Trophoblast cell (in vitro differentiated cells and primary cell): ENCODE measurements at regions not wholly inside any gene's neighbourhood (a gene's known extent, or its start where the extent isn't known, plus 50 kb on each side); places are given as distances from the start of the nearest gene placed in this dataset.

ENCODE experiments used
- DNase-seq, 2 donors: peaks; one replicate each; pipeline ENCODE4 v3.0.0-alpha.2; 2016
- H2AFZ ChIP-seq: 2 replicates; pipeline ENCODE4 v1.6.1; 2013; ENCODE audit warnings: low read length, moderate library complexity, mild to moderate bottlenecking; ENCODE audit not compliant: insufficient read depth, poor library complexity
- H2AK5ac ChIP-seq: 2 replicates; pipeline ENCODE4 v1.6.1; 2013; ENCODE audit warnings: mild to moderate bottlenecking, low read length
- H2BK120ac ChIP-seq: 2 replicates; pipeline ENCODE4 v1.6.1; 2013; ENCODE audit warnings: low read length, mild to moderate bottlenecking, moderate library complexity; ENCODE audit not compliant: insufficient read depth, poor library complexity
- H2BK12ac ChIP-seq: 2 replicates; pipeline ENCODE4 v1.6.1; 2013; ENCODE audit warnings: mild to moderate bottlenecking, low read length, moderate library complexity
- H2BK5ac ChIP-seq: 2 replicates; pipeline ENCODE4 v1.6.1; 2013; ENCODE audit warnings: low read length, low read depth, moderate library complexity, mild to moderate bottlenecking; ENCODE audit not compliant: poor library complexity
- H3K14ac ChIP-seq: 2 replicates; pipeline ENCODE4 v1.6.1; 2013; ENCODE audit warnings: mild to moderate bottlenecking, low read length
- H3K18ac ChIP-seq: 2 replicates; pipeline ENCODE4 v1.6.1; 2013; ENCODE audit warnings: mild to moderate bottlenecking, low read length
- H3K23ac ChIP-seq: 2 replicates; pipeline ENCODE4 v1.6.1; 2013; ENCODE audit warnings: low read length
- H3K27ac ChIP-seq: 2 replicates; pipeline ENCODE4 v1.5.1; 2013; ENCODE audit warnings: low read depth, mild to moderate bottlenecking, inconsistent platforms, low read length, moderate library complexity
- H3K27me3 ChIP-seq: 2 replicates; pipeline ENCODE4 v1.6.1; 2013; ENCODE audit warnings: inconsistent platforms, mild to moderate bottlenecking, low read length, moderate library complexity; ENCODE audit not compliant: insufficient read depth
- H3K36me3 ChIP-seq, 2 experiments: 1 replicate in 1 of 2; 2 replicates in 1 of 2; pipeline ENCODE4 v1.6.1; 2013; ENCODE audit warnings: low read length in 2 of 2, mild to moderate bottlenecking in 2 of 2, moderate library complexity in 1 of 2; ENCODE audit not compliant: insufficient read depth in 2 of 2, control insufficient read depth in 1 of 2
- H3K4ac ChIP-seq: 2 replicates; pipeline ENCODE4 v1.6.1; 2013; ENCODE audit warnings: low read depth, mild to moderate bottlenecking, low read length, moderate library complexity
- H3K4me1 ChIP-seq, 2 experiments: 1 replicate in 1 of 2; 2 replicates in 1 of 2; pipeline ENCODE4 v1.6.1; 2013; ENCODE audit warnings: low read length in 2 of 2, mild to moderate bottlenecking in 2 of 2, moderate library complexity in 1 of 2; ENCODE audit not compliant: insufficient read depth in 2 of 2, control insufficient read depth in 1 of 2
- H3K4me2 ChIP-seq: 2 replicates; pipeline ENCODE4 v1.6.1; 2013; ENCODE audit warnings: inconsistent platforms, mild to moderate bottlenecking, low read length, moderate library complexity
- H3K4me3 ChIP-seq: 2 replicates; pipeline ENCODE4 v1.5.1; 2013; ENCODE audit warnings: mild to moderate bottlenecking, low read depth, low read length, inconsistent platforms
- H3K79me1 ChIP-seq: one replicate; pipeline ENCODE4 v1.6.1; 2013; ENCODE audit warnings: low read length
- H3K79me2 ChIP-seq: 2 replicates; pipeline ENCODE4 v1.6.1; 2013; ENCODE audit warnings: low read length, mild to moderate bottlenecking; ENCODE audit not compliant: control insufficient read depth, insufficient read depth, poor library complexity
- H3K9ac ChIP-seq: 2 replicates; pipeline ENCODE4 v1.6.1; 2013; ENCODE audit warnings: mild to moderate bottlenecking, low read length
- H3K9me3 ChIP-seq: 2 replicates; pipeline ENCODE4 v1.6.1; 2013; ENCODE audit warnings: low read depth, mild to moderate bottlenecking, control low read depth, inconsistent platforms, low read length; ENCODE audit not compliant: insufficient read depth
- H4K12ac ChIP-seq: 2 replicates; pipeline ENCODE4 v1.6.1; 2013; ENCODE audit warnings: low read depth, mild to moderate bottlenecking, low read length, moderate library complexity
- H4K8ac ChIP-seq: 2 replicates; pipeline ENCODE4 v1.6.1; 2013; ENCODE audit warnings: low read depth, mild to moderate bottlenecking, low read length, moderate library complexity
- H4K91ac ChIP-seq: one replicate; pipeline ENCODE4 v1.6.1; 2013; ENCODE audit warnings: low read depth, mild to moderate bottlenecking, low read length, moderate library complexity
- WGBS: extraction: QIAGEN DNeasy Blood & Tissue Kit; methylation state at CpG from one replicate; pipeline ENCODE4 v1.1.7; 2013; ENCODE audit warnings: missing lambda C conversion rate; ENCODE audit not compliant: insufficient read length, insufficient coverage; ENCODE audit errors: extremely low coverage; 5-methylcytosine and 5-hydroxymethylcytosine counted together

DNA sequence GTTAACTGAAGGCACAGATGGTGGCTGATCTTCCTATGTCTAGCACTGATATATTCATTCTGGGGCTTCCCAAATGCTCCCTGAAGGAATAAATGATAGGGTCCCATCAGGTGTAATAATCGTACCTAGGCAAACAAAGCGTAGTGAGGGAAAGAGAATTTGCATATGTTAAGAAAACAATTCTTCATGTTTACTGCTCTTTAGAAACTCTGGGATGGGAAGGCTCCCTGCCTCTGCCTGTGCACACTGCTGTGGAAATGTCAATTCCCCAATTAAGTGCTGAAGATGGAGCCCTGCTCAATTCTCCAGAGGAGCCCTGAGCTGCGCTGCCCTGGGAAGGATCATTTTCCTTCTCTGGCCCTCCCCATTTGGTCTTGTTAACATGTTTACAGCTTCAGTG is 380.9 kb upstream of the ADARB2 start:
- no peak overlapping the region for H3K4me3 ChIP-seq
- H3K79me2 ChIP-seq, result no peaks in the 10 kb centered on the region
- no peak overlapping the region for H4K8ac ChIP-seq
- no peaks in the 10 kb centered on the region for H3K36me3 ChIP-seq
- no peak overlapping the region for H3K23ac ChIP-seq
- H3K18ac ChIP-seq, result no peak overlapping the region
- no peak overlapping the region for H2AK5ac ChIP-seq
- no peak overlapping the region for H3K4ac ChIP-seq
- WGBS, result no CpG with 5 or more reads among the region's 3 CpGs
- H3K79me1 ChIP-seq, result no peaks in the 10 kb centered on the region
- no peak overlapping the region for H3K14ac ChIP-seq
- H3K27ac ChIP-seq, result no peak overlapping the region
- H2BK12ac ChIP-seq, result no peak overlapping the region
- no peak overlapping the region for H2BK120ac ChIP-seq
- H2AFZ ChIP-seq, result no peak overlapping the region
- no peaks in the 10 kb centered on the region for H3K27me3 ChIP-seq
- H4K12ac ChIP-seq, result no peak overlapping the region
- H3K9ac ChIP-seq, result no peak overlapping the region
- no peak overlapping the region for H3K4me2 ChIP-seq
- no peak for DNase-seq
- H3K4me1 ChIP-seq, result peaks cover 3 to 8% of the 10 kb centered on the region in 2 experiments
- H2BK5ac ChIP-seq, result no peak overlapping the region
- peaks cover 7% of the 10 kb centered on the region for H3K9me3 ChIP-seq
- no peak overlapping the region for H4K91ac ChIP-seq

DNA sequence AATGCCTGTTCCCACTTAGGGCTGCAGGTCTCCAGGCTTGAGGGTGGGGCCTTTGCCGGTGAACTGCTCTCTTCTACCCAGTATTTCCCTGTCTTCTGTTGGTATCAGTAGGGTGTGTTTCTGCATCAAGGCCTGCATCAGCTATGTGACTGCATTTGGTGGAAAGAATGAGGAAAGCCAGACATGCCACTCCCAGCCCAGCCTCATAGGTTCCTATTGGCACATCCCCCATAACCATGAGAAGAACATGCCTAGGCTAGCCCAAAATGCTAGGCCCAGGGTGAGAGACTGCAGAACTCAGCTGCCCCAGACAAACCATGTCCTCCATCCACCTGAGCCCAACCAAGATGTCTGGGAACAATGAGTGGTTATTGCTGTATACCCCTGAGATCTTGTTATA is 380.3 kb upstream of the ADARB2 start:
- Histone ChIP-seq H3K18ac (no peak overlapping the region), H3K4ac (no peak overlapping the region), H2BK5ac (no peak overlapping the region), H4K91ac (no peak overlapping the region), H3K36me3 (no peaks in the 10 kb centered on the region), H3K9me3 (peaks cover 7% of the 10 kb centered on the region), H3K4me3 (no peak overlapping the region), H3K79me2 (no peaks in the 10 kb centered on the region), H2BK12ac (no peak overlapping the region), H3K79me1 (no peaks in the 10 kb centered on the region), H3K4me2 (no peak overlapping the region), H2BK120ac (no peak overlapping the region), H3K9ac (no peak overlapping the region), H4K8ac (no peak overlapping the region), H2AK5ac (no peak overlapping the region), H3K27ac (no peak overlapping the region), H2AFZ (no peak overlapping the region), H3K14ac (no peak overlapping the region), H4K12ac (no peak overlapping the region), H3K27me3 (no peaks in the 10 kb centered on the region), H3K23ac (no peak overlapping the region), H3K4me1 (peaks cover 3 to 8% of the 10 kb centered on the region in 2 experiments)
- WGBS, result no CpG with 5 or more reads among the region's 1 CpG
- no peak for DNase-seq

DNA sequence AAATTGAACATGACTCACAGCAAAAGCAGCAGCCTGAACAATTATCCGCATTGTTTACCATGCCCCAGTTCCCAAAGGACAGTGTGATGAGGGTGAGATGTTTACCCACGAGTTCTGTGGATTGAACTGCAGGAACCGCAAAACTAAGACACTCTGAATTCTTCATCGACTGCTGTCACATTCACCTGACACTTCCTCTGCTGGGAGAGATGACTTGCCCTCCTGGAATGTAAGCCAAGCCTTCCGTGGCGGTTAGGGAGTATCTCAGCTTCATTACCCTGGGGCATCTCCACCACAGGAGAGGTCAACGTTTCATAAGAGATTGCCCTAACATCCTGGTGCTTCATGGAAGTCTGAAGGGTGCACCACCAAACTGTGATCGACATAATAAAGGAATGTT is 374.6 kb upstream of the ADARB2 start:
- no peak overlapping the region for H3K27ac ChIP-seq
- no peak overlapping the region for H3K18ac ChIP-seq
- H2BK12ac ChIP-seq, result no peak overlapping the region
- H3K23ac ChIP-seq, result no peak overlapping the region
- no peaks in the 10 kb centered on the region for H3K36me3 ChIP-seq
- H3K79me2 ChIP-seq, result no peaks in the 10 kb centered on the region
- H3K27me3 ChIP-seq, result no peaks in the 10 kb centered on the region
- WGBS, result no CpG with 5 or more reads among the region's 8 CpGs
- H3K9me3 ChIP-seq, result peaks cover 3% of the 10 kb centered on the region
- H2AFZ ChIP-seq, result no peak overlapping the region
- H4K12ac ChIP-seq, result no peak overlapping the region
- DNase-seq, result no peak
- no peak overlapping the region for H3K4me3 ChIP-seq
- no peak overlapping the region for H2BK120ac ChIP-seq
- H3K14ac ChIP-seq, result no peak overlapping the region
- peaks cover 0 to 2% of the 10 kb centered on the region in 2 experiments for H3K4me1 ChIP-seq
- H3K4ac ChIP-seq, result no peak overlapping the region
- H2BK5ac ChIP-seq, result no peak overlapping the region
- H3K79me1 ChIP-seq, result peaks cover 2% of the 10 kb centered on the region
- no peak overlapping the region for H3K4me2 ChIP-seq
- H2AK5ac ChIP-seq, result no peak overlapping the region
- H4K8ac ChIP-seq, result no peak overlapping the region
- H3K9ac ChIP-seq, result no peak overlapping the region
- no peak overlapping the region for H4K91ac ChIP-seq

DNA sequence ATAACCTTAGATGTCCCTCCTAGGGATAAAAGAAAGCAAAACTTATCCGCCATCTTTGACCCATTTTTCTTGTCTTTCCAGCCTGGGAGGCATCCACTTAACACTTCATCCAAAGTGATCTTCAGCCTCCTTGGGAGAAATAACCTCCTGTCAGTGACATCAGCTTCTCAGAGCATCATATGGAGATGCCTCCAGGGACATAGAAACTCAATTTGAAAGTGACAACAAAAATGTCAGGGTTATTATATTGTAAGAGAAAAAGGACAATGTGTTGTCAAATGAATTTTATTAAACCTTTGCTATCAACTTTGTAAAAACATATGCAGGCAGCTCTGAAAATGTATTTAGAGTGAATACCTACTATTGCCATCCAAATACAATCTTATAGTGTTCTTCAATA is 371.2 kb upstream of the ADARB2 start:
- H3K4me2 ChIP-seq, result no peak overlapping the region
- H3K4me1 ChIP-seq, result peaks cover 0 to 2% of the 10 kb centered on the region in 2 experiments
- no peak overlapping the region for H4K12ac ChIP-seq
- no peak overlapping the region for H2BK120ac ChIP-seq
- H3K36me3 ChIP-seq, result no peaks in the 10 kb centered on the region
- WGBS, result no CpG with 5 or more reads among the region's 1 CpG
- H3K18ac ChIP-seq, result no peak overlapping the region
- H4K8ac ChIP-seq, result no peak overlapping the region
- H2AFZ ChIP-seq, result no peak overlapping the region
- H3K27ac ChIP-seq, result no peak overlapping the region
- no peaks in the 10 kb centered on the region for H3K79me2 ChIP-seq
- H3K9ac ChIP-seq, result no peak overlapping the region
- peaks cover 2% of the 10 kb centered on the region for H3K79me1 ChIP-seq
- peak overlapping the region; percentile 13 for H2BK12ac ChIP-seq
- H3K14ac ChIP-seq, result no peak overlapping the region
- H3K9me3 ChIP-seq, result no peaks in the 10 kb centered on the region
- H2BK5ac ChIP-seq, result no peak overlapping the region
- H2AK5ac ChIP-seq, result no peak overlapping the region
- H4K91ac ChIP-seq, result no peak overlapping the region
- H3K4me3 ChIP-seq, result no peak overlapping the region
- no peak overlapping the region for H3K4ac ChIP-seq
- no peaks in the 10 kb centered on the region for H3K27me3 ChIP-seq
- H3K23ac ChIP-seq, result no peak overlapping the region
- no peak for DNase-seq
